Mucosa of rectum (tissue), 2 donors: ENCODE measurements at regions not wholly inside any gene's neighbourhood (a gene's known extent, or its start where the extent isn't known, plus 50 kb on each side); places are given as distances from the start of the nearest gene placed in this dataset.

Experiments
- H3K27ac ChIP-seq, 2 donors: one replicate each; pipeline ENCODE4 v1.7.0; 2013; ENCODE audit warnings: inconsistent platforms in 2 of 2, low read depth in 2 of 2, low read length in 2 of 2
- H3K27me3 ChIP-seq, 2 donors: one replicate each; pipeline ENCODE4 v1.7.0; 2013; ENCODE audit warnings: low read length in 2 of 2; ENCODE audit not compliant: control insufficient read depth in 2 of 2, insufficient read depth in 2 of 2
- H3K36me3 ChIP-seq, 2 donors: one replicate each; pipeline ENCODE4 v1.7.0; 2013; ENCODE audit warnings: low read length in 2 of 2; ENCODE audit not compliant: control insufficient read depth in 2 of 2, insufficient read depth in 2 of 2
- H3K4me1 ChIP-seq, 2 donors: one replicate each; pipeline ENCODE4 v1.7.0; 2013; ENCODE audit warnings: low read length in 2 of 2, mild to moderate bottlenecking in 1 of 2; ENCODE audit not compliant: control insufficient read depth in 2 of 2, insufficient read depth in 2 of 2
- H3K4me3 ChIP-seq, 2 donors: one replicate each; pipeline ENCODE4 v1.7.0; 2013; ENCODE audit warnings: low read length in 2 of 2
- H3K9ac ChIP-seq, 2 donors: one replicate each; pipeline ENCODE4 v1.7.0; 2013; ENCODE audit warnings: low read length in 2 of 2, low read depth in 1 of 2, mild to moderate bottlenecking in 1 of 2
- H3K9me3 ChIP-seq, 2 donors: one replicate each; pipeline ENCODE4 v1.7.0; 2013; ENCODE audit warnings: low read length in 2 of 2; ENCODE audit not compliant: control insufficient read depth in 2 of 2
- donor health status: healthy.
- donor health status: Normal muscosa, but diverticular disease.

- H3K4me3 ChIP-seq: no peak overlapping the region
- H3K27me3 ChIP-seq: peaks cover 0 to 3% of the 10 kb centered on the region in 2 donors
- peaks cover 0 to 7% of the 10 kb centered on the region in 2 donors for H3K4me1 ChIP-seq
- no peaks in the 10 kb centered on the region for H3K9me3 ChIP-seq
- H3K9ac ChIP-seq: no peak overlapping the region
- H3K27ac ChIP-seq: no peak overlapping the region
- no peaks in the 10 kb centered on the region for H3K36me3 ChIP-seq
Observed at GRCh38 chr2:20521682-20522189, 74.9 kb downstream of the RHOB start.

DNA sequence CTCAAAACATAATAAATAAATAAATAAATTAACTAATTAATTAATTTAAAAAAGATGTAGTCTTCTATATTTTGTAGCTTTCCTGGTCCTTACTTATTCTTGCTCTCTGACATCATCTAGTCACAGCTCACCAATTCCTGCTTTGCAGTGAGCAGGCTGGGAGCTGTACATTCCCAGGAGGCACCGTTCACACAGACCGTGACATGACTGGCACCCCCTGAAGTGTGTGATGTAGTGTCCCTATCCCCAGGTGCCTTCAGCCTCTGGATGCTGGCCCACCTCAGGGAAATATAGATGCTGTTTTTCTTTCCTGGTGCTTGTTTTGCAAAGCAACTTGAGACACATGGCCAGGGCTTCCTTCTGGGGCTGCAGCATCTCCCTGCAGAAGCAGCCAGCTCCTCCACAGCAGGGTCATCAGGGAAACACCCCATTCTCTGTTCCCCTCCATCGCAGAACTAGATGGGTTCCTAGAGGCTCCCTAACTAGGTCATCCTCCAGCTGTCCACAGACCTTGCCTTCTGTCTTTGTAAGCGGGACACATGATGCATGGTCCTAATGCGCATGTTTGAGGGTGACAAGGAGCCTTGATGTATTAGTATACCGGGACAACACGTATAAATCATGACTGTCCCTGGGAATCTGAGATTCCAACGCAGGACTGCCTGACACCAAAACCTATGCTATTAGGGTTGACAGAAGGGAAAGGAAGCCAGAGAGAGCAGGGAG is 76.4 kb downstream of the RHOB start:
- Histone ChIP-seq H3K27me3 (peaks cover 0 to 3% of the 10 kb centered on the region in 2 donors), H3K27ac (no peak overlapping the region), H3K9ac (no peak overlapping the region), H3K4me3 (no peak overlapping the region), H3K9me3 (no peaks in the 10 kb centered on the region), H3K36me3 (no peaks in the 10 kb centered on the region), H3K4me1 (peaks cover 0 to 7% of the 10 kb centered on the region in 2 donors)

DNA sequence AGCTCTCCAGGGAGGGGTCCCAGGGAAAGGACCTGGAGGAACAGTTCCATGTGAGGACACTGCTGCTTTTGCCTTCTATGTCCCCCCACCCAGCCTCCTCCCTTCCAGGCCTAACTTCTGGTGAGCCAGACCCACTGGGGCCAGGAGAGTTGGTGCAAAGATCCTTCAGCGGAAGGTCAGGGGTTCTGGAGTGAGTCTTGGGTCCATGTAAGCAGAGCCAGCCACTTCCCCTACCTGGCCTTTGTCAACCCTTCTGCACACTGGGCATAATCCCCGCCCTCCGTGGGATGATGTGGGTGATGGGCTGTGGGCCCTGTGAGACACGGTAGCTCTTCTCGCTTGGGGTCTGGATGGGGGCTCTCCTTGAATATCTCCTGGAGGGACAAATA is 76.9 kb downstream of the RHOB start:
- Histone ChIP-seq H3K9me3 (no peaks in the 10 kb centered on the region), H3K27me3 (peaks cover 0 to 3% of the 10 kb centered on the region in 2 donors), H3K36me3 (no peaks in the 10 kb centered on the region), H3K4me3 (no peak overlapping the region), H3K9ac (no peak overlapping the region), H3K27ac (no peak overlapping the region), H3K4me1 (peaks cover 0 to 7% of the 10 kb centered on the region in 2 donors)

GRCh38 chr2:20524412-20525040 is 77.7 kb downstream of the RHOB start:
- H3K4me1 ChIP-seq: peaks cover 0 to 7% of the 10 kb centered on the region in 2 donors
- H3K36me3 ChIP-seq: no peaks in the 10 kb centered on the region
- no peak overlapping the region for H3K27ac ChIP-seq
- peaks cover 0 to 3% of the 10 kb centered on the region in 2 donors for H3K27me3 ChIP-seq
- no peaks in the 10 kb centered on the region for H3K9me3 ChIP-seq
- H3K9ac ChIP-seq: no peak overlapping the region
- H3K4me3 ChIP-seq: no peak overlapping the region

DNA sequence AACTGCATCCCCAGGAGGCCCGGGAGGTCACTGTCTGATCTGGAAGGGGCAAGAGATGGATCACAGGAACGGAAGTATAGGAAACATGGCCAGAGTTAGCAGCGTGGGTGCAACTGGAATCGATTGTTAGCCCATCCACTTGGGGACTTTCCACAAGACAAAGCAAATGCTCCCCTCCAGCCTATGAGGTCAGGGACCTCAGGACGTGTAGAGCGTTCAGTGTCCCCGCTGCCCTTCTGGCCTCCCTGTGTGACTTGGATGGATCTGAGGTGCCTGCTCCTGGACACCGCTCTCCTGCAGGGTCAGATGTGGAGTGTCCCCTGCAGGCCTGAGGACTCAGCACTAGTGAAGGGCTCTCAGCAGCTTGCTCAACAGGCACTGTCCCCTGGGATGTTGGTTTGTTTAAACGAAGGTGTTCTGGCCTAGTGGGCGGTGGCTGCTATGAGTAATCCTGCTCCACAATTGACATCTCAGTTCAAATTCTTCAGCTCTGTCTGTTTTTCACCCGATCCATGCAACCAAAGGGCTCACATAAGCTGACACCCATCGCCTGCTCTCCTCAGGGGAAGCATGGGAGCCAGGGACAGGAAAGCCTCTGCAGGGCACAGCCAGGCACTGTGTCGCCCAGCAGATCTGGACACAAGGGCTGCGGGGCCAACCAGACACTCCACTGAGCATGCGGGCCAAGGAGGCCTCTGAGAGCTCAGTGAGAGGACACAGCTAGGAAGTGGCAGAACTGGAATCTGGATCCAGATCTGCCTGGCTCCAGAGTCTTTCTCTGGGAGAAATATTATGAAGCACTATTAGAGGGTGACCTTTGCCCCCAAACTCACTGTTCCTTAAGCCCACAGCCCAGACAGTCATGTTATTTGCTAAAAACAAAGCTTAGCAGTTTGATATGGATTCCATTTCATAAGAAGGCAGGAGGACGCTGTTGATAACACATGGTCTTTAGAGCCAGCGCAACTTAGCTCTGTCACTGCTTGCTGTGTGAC is 78.5 kb downstream of the RHOB start:
- no peaks in the 10 kb centered on the region for H3K36me3 ChIP-seq
- H3K9me3 ChIP-seq: no peaks in the 10 kb centered on the region
- peaks cover 0 to 3% of the 10 kb centered on the region in 2 donors for H3K27me3 ChIP-seq
- H3K27ac ChIP-seq: no peak overlapping the region
- H3K4me1 ChIP-seq: peaks cover 0 to 7% of the 10 kb centered on the region in 2 donors
- no peak overlapping the region for H3K4me3 ChIP-seq
- no peak overlapping the region for H3K9ac ChIP-seq

DNA sequence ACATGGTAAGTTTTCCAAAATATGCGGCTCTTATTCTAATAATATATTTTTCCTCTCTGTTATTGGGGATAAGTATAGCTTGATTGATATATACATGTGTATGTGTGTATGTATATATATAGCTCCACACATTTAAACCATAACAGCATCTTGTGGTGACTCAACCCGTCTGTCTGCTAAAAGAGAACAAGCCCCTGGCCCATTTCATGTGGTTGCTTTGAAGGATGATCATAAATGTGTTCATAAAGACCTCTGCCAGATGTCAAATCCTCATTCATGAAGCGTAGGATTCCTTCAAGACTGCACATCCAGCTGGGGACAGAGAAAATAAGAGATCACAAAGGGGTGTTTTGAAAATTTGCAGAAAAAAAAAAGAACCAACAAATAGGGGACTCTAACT is 79.3 kb downstream of the RHOB start:
- Histone ChIP-seq H3K9ac (no peak overlapping the region), H3K27me3 (peaks cover 0 to 3% of the 10 kb centered on the region in 2 donors), H3K4me3 (no peak overlapping the region), H3K36me3 (no peaks in the 10 kb centered on the region), H3K27ac (no peak overlapping the region), H3K9me3 (no peaks in the 10 kb centered on the region), H3K4me1 (peaks cover 0 to 7% of the 10 kb centered on the region in 2 donors)

DNA sequence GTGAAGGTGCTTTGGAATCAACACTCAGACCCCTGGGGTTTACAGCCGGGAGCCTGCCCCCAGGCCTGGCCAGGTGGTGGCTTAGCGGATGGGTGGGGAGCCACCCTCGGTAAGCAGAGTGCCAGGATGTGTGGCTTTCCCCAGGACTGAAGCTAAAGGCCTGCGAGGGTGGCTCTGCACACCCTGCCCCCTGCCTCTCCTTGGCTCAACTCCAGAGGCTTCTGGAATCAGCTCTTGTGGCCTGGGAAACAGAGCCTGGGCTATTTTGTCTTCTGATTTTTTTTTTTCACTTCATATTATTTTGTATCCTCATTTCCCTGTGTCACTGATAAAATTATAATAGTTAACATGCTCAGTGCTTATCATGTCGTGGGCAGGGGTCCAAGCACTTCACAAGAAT is 79.8 kb downstream of the RHOB start:
- no peaks in the 10 kb centered on the region for H3K9me3 ChIP-seq
- peaks cover 0 to 7% of the 10 kb centered on the region in 2 donors for H3K4me1 ChIP-seq
- no peak overlapping the region for H3K4me3 ChIP-seq
- no peaks in the 10 kb centered on the region for H3K36me3 ChIP-seq
- no peak overlapping the region for H3K9ac ChIP-seq
- H3K27me3 ChIP-seq: peaks cover 0 to under 1% of the 10 kb centered on the region in 2 donors
- no peak overlapping the region for H3K27ac ChIP-seq

GRCh38 chr2:20528713-20529112 is 81.8 kb downstream of the RHOB start:
- Histone ChIP-seq H3K9me3 (no peaks in the 10 kb centered on the region), H3K36me3 (no peaks in the 10 kb centered on the region), H3K4me1 (peaks cover 0 to 7% of the 10 kb centered on the region in 2 donors), H3K9ac (no peak overlapping the region), H3K27me3 (no peaks in the 10 kb centered on the region), H3K27ac (no peak overlapping the region), H3K4me3 (no peak overlapping the region)

DNA sequence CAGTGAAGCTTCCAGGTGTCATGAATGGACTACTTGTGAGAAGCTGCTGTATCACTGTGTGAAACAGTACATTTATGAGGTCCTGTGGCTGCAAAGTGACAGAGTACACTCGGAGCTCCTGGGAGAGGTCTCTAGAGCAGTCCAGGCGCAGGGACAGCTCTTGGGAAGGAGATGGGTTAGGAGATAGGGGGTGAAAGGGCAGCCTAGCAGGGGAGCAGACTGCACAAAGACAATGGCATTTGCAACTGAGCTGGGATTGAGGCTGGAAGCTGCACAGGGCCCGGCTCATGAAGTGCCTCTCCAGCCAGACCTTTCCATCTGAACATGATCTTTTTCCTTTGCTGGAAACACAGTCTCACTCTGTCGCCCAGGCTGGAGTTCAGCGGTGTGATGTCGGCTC is 83.6 kb downstream of the RHOB start:
- Histone ChIP-seq H3K27ac (no peak overlapping the region), H3K4me1 (no peaks in the 10 kb centered on the region), H3K9me3 (no peaks in the 10 kb centered on the region)

More for the DNA sequence above, 83.6 kb downstream of the RHOB start:
- no peaks in the 10 kb centered on the region for H3K27me3 ChIP-seq
- no peak overlapping the region for H3K9ac ChIP-seq
- H3K4me3 ChIP-seq: no peak overlapping the region
- H3K36me3 ChIP-seq: no peaks in the 10 kb centered on the region
